ENCODE measurements at regions not wholly inside any gene's neighbourhood (a gene's known extent, or its start where the extent isn't known, plus 50 kb on each side); places are given as distances from the start of the nearest gene placed in this dataset.
"Not testable (repeated sequence)": the region's sequence is repeated elsewhere in the genome, so short reads cannot be mapped to it uniquely, and the experiment has no call there.

DNA sequence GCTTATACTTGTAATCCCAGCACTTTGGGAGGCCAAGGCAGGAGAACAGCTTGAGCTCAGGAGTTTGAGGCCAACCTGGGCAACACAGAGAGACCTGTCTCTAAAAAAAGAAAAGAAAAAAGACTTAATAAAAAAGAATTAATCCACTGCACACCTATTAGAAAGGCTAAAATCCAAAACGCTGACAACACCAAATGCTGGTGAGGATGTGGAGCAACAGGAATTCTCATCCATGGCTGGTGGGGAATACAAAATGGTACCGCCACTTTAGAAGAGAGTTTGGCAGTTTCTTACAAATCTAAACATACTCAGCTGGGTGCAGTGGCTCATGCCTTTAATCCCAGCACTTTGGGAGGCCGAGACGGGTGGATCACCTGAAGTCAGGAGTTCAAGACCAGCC is 110.0 kb upstream of the NDUFV2 start:
- not testable (repeated sequence) for DNase-seq

DNA sequence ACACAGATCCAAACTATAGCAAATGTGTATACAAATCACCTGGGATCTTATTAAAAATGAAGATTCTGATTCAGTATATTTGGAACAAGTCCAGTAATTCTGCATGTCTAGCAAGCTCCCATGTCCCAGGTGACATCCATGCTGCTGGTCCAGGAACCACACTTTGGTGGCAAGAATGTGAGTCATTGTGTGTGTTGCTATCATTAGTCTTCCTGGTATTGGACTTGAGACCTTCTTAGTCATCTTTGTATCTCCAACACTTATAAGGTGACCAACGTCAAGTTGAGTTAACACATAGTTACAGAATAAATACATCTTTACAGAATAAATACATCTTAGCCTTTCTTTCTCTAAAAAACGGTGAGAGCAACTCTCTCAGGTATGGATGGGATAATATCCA is 107.9 kb upstream of the NDUFV2 start:
- no peak for DNase-seq

DNA sequence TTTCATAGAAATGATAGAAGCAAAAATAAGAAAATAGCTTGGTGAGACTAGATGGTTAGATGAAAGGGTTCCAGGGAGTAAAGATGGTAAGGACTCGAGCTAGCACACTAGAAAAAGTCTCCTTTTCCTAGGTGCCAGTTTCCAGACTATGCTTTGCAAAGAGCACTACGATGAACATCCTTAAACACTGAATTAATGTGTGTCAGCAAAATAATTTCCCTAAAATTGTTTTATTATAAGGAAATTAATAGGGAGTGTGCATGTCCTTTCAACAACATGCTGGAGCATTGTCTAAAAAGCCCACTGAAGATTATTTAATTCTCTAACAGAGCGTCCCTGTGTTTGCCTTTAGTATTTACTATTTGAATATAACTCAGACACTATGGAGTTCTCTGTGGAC is 107.4 kb upstream of the NDUFV2 start:
- DNase-seq = no peak

DNA sequence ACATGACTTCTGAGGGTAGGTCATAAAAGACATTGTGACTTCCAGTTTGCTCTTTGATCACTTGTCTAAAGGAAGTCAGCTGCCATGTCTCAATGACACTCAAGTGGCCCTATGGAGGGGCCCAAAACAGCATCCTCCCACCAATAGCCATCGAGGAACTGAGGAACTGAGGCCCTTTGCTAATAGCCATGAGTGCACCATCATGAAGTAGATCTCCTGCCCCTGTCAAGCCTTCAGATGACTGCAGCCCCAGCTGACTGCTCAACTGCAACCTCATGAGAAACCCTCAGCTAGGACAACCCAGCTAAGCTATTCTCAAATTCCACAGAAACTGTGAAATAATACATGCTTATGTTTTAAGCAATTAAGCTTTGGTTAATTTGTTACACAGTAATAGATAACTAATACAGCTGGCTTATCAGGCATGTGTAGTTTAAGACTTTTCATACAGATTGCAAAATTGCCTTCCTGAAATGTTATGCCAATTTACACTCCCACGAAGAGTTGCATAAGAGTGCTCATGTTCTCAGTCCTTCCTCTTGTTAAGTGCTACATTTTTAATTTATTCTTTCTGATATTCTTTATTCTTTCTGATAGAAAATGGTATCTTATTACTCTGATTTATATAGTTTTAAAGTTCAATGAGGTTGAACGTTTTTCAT is 105.6 kb upstream of the NDUFV2 start:
- DNase-seq = no peak

DNA sequence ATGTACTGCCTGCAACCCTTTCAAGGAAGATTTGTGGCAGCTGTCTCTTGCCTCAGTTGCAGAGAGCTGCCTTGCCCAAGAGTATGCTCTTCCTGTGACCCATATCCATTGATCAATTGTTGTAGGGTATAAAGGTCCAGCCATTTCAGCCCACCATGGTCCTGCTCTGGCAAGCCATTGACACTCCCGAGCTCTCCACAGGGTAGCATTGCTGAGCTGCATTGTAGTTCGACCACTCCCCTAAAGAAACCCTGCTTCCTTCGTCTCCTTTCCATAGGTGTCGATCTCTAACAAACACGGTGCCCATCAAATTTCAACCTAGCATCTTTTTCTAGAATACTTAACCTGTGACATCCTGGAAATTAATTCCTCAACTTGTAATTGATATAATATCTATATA is 104.9 kb upstream of the NDUFV2 start:
- no peak for DNase-seq

DNA sequence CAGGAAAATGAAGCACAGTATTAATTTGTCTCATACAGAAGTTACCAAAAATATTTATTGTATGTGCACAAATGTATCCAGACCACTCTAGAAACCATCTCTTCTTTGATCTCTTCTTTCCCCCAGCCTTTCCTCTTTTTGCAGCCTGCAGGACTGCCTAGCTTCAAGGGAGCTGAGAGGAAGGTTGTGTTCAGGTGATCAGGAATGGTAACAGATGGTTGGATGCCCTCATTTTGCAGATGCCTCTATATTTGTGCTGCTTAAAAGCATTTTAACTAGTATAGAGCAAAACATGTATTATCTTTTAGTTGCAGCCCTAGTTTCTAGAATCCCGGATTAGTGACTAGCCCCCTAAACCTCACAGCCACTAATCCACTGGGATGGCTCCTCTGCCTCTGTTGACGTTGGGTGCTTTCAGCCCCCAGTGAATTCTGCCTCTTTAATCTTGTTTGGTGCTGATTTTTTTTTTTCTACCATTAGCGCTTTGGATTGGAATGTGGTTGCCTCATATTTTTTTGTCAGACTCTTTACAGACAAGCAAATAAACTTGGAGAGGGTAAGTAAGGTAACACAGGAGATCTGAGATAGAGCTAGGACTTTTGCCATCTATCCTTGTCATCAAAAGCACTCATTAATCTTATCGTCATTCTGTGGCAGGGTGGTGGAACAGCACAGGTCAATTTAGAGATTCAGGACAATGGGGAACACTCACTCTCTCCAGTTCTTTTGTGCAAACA is 103.8 kb upstream of the NDUFV2 start:
- peak in 1 of 14 donors; percentile 88 for DNase-seq

DNA sequence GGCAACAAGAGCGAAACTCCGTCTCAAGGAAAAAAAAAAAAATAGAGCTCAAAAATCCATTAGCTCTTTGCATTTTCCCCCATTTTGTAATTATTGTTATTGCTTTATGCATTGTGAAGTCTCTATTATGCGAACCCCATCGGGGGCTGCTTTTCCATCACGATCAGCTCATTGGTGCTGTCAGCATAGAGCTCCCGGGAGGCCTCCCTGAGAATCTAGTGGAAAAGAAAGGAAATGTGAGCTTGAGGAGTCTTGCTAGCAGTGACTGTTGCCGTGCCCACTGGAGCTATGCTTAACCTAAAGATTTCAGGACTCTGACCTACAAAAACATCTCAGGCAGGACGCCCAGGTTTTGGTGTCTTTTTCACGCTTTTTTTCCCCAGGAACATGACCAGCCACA is 102.6 kb upstream of the NDUFV2 start:
- no peak for DNase-seq

DNA sequence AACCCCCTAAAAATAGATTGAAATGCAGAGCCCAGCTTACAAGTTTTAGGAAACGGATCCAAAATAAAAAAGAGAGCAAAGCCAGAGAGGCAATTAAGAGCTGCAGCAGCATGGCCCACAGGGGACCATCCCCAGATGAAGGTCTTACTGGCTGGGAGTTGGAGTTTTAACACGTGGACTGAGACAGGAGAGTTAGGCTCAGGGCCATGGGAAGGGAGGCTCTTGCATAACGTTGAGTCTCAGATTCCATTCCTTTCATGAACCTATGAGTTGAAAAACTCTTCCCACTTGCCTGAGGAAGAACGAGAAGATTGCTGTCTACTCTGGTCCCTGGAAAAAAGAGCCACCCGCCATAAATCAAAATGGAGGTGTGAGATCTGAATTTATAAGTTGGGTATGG is 101.8 kb upstream of the NDUFV2 start:
- no peak for DNase-seq

DNA sequence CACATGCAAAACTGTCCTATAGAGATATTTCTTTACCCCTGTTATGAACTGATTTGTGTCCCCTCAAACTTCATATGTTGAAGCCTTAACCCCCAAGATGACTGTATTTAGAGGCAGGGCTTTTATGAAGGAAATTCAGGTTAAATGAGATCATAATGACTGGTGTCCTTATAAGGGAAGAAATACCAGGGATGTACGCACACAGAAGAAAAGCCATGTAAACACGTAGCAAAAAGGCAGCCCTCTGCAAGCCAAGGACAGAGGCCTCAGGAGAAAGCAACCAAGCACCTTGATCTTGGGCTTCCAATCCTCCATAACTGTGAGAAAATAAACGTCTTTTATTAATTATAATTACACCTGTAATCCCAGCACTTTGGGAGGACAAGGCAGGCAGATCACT is 101.3 kb upstream of the NDUFV2 start:
- DNase-seq = no peak

DNA sequence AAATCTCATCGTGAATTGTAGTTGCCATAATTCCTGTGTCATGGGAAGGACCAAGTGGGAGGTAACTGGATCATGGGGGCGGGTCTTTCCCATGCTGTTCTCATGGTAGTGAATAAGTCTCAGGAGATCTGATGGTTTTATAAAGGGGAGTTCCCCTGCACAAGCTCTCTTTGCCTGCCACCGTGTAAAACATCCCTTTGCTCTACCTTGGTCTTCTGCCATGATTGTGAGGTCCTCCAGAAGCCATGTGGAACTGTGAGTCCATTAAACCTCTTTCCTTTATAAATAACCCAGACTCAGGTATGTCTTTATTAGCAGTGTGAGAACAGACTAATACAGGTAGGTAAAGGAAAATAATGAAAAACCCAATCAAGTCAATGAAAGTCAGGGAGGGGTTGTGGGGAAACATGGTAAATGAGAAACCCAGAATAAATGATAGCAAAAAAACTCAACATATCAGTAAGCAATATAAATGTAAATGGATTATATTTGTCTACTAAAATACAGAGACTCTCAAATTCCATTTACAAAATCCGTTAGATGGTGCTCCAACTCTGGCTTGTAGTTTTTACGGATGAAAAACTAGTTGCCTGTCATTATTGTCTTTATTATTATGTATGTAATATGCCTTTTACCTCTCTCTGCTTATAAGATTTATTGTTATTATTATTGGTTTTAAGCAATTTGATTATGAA is 98.9 kb upstream of the NDUFV2 start:
- no peak for DNase-seq

DNA sequence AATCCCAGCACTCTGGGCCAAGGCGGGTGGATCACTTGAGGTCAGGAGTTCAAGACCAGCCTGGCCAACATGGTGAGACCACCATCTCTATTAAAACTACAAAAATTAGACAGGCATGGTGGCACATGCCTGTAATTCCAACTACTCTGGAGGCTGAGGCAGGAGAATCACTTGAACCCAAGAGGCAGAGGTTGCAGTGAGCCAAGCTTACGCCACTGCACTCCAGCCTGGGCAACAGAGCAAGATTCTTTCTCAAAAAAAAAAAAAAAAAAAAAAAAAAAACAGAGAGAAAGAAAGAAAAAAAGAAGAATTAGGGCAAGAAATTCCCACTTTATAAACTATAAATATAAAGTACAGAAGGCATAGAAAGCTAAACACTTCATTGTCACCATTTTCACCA is 98.2 kb upstream of the NDUFV2 start:
- not testable (repeated sequence) for DNase-seq

DNA sequence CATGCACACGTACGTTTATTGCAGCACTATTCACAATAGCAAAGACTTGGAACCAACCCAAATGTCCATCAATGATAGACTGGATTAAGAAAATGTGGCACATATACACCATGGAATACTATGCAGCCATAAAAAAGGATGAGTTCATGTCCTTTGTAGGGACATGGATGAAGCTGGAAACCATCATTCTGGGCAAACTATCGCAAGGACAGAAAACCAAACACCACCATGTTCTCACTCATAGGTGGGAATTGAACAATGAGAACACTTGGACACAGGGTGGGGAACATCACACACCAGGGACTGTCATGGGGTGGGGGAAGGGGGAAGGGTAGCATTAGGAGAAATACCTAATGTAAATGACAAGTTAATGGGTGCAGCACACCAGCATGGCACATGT is 94.8 kb upstream of the NDUFV2 start:
- DNase-seq = not testable (repeated sequence)

DNA sequence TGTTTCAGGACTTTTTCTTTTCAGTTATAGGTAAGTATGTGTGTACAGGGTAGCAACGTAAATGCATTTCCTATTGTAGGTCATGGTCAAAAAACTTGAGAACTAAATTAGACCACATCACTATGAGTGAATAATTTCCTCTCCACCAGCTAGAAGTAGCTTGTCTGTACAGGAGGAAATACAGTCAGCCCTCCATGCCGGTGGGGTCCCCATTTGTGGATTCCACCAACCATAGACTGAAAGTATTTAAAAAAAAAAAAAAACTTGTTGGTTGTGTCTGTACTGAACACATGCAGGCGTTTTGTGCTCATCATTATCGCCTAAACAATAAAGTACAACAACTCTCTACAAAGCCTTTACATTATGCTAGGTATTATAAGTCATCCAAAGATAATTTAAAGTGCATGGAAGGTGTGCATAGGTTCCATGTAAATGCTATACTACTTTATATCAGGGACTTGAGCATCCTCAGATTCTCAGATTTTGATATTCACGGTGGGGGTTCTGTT is 94.2 kb upstream of the NDUFV2 start:
- no peak for DNase-seq

DNA sequence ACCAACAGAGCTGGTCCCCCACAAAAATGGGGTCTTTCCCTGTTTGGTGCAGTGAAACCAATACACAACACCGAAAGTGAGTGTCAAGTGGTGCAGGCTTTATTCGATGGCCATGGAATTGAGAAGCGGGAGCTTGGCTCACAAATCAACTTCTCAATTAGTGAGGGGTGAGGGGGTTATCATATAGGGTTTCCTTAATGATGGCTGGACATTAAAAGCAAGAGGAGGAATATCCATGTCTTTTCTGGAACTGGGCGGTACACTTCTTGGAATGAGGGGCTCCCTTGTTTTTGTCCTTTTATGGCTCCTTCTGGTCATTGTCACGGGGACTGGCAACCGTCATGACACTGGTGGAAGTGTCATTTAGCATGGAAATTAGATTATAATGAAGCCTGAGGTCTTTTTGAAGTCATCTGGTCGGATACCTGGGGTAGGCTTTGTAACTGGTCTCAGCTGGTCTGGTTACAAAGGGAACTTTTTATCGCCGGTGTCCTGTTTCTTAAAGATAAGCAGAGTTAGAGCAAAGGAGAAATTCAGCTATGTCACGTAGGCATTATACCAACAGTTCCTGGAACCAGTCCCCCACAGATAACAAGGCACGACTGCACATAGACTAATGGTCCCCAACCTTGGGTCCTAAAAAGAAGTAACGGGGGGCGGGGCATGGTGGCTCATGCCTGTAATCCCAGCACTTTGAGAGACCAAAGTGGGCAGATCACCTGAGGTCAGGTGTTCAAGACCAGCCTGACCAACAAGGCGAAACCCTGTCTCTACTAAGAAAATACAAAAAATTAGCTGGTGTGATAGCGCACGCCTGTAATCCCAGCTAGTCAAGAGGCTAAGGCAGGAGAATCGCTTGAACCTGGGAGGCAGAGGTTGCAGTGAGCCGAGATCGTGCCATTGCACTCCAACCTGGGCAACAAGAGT is 93.5 kb upstream of the NDUFV2 start:
- DNase-seq = no peak

DNA sequence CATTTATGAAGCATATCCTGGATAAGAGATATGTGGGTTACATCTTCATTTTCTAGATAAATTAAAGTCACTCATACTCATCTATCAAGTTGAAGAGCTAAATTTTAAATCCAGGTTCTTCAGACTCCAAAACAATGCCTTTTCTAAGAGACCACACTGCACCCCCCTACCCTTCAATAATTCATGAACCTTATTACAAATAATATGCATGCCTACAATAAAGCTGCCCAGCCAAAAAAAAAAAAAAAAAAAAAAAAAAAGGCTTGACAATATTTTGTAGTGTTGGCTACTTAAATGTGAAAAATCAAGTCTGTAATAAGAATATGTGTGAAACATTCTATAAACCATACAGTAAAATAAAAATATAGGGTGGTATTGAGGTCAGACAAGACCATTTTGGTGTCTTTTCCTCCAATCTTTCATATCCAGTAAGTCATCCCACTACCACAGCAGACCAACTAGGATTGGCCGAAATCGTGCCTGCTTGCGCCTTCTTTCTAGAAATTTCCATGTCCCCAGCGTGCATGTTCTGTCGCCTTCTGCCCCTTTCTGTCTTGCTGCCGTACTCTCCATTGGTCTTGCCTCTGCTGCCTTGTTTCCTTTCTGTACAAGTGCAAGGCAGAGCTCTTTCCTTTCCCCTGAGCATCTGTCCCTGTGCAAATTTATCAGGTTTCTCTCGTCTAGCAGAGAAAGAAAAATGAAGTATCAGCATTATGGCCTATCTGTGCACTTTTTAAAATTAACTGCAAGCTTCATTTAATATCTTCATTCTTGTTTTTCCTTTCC is 92.6 kb upstream of the NDUFV2 start:
- DNase-seq = no peak

DNA sequence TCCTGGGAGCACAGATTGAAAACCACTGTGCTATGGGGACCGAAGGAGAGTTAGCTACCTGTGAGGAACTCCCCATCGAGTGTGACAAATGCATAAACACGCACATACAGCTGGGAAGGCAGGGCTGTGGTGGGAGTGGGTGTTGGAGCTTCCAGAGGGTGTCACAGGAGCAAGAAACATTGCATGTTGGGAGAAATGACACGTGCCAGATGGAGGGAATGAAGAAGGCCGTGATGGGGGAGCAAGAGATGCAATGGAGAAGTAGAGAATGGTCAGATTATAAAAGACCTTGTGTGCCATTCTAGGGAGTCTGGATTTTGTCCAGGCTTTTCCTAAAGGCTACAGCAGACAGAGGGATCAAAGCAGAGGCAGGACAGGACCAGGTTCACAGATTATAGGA is 91.1 kb upstream of the NDUFV2 start:
- no peak for DNase-seq

DNA sequence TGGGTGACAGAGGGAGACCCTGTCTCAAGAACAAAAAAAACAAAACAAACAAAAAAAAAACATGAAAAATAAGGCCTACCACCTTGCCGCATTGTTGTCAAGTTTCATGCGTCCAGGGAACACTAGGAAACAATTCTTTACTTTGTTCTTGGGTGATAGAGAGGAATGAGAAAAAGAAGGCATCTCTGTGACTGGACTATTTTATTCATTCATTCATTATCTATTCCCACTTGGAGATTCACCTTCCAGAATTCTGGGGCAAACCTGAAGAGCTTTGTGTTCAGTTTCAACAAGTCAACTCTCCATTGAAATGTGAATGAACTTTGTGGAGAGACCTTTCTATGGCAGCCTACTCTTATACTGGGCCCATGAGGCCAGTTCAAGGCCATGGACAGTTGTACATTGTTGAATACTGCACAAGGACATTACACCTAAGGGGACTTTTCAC is 88.5 kb upstream of the NDUFV2 start:
- DNase-seq = no peak

DNA sequence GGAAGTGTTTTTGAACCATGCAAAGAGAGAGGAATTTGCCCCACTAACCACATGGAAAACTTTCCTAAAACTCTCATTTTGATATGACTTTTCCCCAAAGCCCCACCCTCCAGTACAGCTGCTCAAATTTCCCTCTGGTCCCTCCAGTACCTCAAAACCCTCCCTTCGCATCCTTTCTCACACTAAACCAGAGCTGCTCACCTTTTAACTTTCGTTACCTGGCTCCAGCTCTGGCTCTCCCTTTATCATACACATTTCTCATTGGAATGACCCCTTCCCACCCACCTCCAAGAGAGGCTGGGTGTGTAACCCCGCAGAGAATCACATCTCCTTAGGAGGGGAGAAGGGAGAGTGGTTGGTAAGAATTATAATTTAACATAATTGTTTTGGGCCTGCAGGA is 86.8 kb upstream of the NDUFV2 start:
- no peak for DNase-seq

DNA sequence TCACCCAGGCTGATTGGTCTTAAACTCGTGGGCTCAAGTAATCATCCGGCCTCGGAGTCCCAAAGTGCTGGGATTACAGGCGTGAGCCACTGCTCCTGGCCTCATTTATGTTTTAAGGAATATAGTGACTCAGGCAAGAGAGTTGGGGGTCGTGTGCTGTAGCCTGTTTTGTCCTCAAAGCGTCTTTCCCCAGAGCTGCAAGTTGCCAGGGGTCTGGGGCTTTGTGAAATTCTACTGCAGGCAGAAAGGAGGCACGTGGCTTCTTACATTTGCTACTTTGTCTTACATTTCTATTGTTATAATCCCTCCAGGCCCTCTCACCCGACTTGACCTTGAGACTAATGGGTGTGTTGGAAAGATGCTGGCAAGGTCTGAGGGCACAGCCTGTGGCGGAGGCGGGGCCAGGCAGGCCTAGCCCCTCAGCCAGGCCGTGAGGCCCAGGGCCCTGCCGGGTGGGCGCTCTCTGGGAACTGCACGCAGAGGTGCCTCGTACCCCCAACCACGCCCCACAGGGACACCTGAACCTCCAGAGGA is 85.8 kb upstream of the NDUFV2 start:
- no peak for DNase-seq

DNA sequence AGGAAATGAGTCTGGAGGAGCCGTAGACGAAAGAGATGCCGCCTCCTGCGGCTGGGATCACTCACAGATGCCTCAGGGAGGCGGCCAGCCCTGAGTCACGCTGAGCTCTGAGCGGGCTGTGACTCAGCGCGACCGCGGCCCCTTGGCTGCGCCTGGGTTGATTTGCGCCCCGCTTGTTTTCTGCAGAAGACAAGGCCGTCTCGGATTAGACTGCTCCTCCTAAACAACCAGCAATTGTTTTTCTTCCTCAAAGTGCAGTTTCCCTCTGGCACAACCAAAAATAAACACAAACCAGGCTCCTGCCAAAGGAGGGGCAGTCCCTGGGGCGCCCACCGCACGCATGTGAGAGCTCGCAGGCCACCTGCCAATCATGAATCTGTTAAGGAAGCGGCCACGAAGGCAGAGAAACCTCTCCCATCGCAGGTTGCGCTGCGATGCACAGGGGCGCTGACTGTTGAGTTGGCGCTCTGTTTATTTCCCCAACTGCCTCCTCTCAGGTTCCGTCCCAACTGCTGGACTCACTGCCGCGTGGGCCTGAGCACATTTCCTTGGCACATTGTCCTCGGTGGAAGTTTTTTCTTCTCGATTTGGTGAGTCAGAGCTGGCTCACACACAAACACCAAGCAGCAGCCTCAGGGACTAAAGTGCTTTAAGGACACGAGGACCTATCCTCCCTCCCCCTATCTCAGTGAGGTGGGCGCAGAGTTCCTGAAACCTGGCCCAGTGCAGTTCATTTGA is 85.2 kb upstream of the NDUFV2 start:
- DNase-seq = peak in 8 of 14 donors; percentile 13 to 65 (median 36)

DNA sequence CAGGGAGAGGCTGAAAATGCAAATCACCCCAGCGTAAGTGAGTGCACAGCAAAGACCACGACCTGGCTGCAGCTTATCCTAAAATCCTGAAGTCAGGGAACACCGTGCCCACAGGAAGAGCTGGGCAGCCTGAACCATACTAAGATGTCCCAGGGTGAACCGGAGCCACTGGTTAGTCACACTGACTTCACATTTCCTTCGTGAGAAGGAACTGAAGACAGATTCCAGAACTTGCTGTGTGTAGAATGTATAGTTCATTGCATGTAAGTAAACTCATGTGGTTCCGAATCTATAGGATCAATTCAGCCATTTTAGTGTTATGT is 84.6 kb upstream of the NDUFV2 start:
- DNase-seq = no peak
